ENCODE measurements at regions not wholly inside any gene's neighbourhood (a gene's known extent, or its start where the extent isn't known, plus 50 kb on each side); places are given as distances from the start of the nearest gene placed in this dataset.

DNA sequence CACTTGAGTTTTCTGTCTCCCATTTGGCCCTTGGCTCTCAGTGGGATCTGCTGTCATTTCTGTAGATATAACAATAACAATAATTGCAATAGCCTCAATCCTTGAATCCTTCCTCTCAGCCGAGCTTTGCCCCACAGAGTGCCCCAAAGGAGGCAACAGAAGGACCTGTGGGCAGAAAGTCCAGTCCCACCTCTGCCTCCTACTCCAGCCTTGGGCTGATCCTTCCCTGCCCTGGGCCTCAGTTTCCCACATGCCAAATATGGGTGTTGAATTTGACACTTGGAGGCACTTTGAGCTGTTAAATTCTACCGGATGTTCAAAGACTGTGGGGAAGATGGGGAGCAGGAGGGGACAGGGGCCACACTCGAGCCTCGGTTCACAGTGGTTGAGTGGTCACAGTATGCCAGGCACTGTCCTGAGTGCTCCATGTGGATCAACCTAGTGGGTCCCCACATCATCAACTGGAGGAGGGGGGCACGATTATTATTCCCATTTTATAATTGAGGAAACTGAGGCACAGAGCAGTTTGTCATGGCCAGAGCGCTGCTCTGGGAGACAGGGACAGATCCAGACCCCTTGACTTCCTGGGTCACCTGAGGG lies 307.1 kb downstream of the MATN1 start:
- Histone ChIP-seq H3K36me3 (ENCODE audit: control insufficient read depth in 2 of 2, extremely low read depth in 1 of 2, insufficient read depth in 2 of 2, low read length in 2 of 2) (no peaks in the 10 kb centered on the region), H3K27me3 (ENCODE audit: control insufficient read depth, extremely low read depth, insufficient read depth, low read length) (no peaks in the 10 kb centered on the region), H3K27ac (ENCODE audit: control insufficient read depth, insufficient read depth, low read length) (no peak overlapping the region), H3K9me3 (ENCODE audit: control insufficient read depth, low read depth, low read length) (no peaks in the 10 kb centered on the region), H2AFZ (ENCODE audit: control insufficient read depth, low read length) (no peak overlapping the region), H3K9ac (ENCODE audit: control insufficient read depth, extremely low read depth, insufficient read depth, low read length) (no peak overlapping the region), H3K4me1 (ENCODE audit: control insufficient read depth, extremely low read depth, insufficient read depth, low read length) (peaks cover 24% of the 10 kb centered on the region), H3K4me2 (ENCODE audit: control insufficient read depth, extremely low read depth, insufficient read depth, low read depth, low read length) (no peak overlapping the region), H3K4me3 (ENCODE audit: control insufficient read depth in 2 of 3, extremely low read depth in 1 of 3, insufficient read depth in 2 of 3, low read depth in 1 of 3, low read length in 3 of 3) (no peak overlapping the region), H3K9me1 (ENCODE audit: control insufficient read depth, extremely low read depth, insufficient read depth, low read length) (no peaks in the 10 kb centered on the region), H3K79me2 (ENCODE audit: control insufficient read depth, insufficient read depth, low read length) (no peaks in the 10 kb centered on the region), H4K20me1 (ENCODE audit: control insufficient read depth, extremely low read depth, insufficient read depth, low read length) (no peaks in the 10 kb centered on the region)
- dilution Hi-C loops (cut with MboI; ENCODE audit: extremely low pct_ligation_motif_present, low sequenced_read_pairs), result no loop called here
- DNase-seq (ENCODE audit: low read depth, low spot score), result no peak
- FAIRE-seq, result no peak
- no peak for TF ChIP-seq EZH2 (IDR thresholded peaks at IDR 0.05; ENCODE audit: low read length)
- TF ChIP-seq, protein P1, sequence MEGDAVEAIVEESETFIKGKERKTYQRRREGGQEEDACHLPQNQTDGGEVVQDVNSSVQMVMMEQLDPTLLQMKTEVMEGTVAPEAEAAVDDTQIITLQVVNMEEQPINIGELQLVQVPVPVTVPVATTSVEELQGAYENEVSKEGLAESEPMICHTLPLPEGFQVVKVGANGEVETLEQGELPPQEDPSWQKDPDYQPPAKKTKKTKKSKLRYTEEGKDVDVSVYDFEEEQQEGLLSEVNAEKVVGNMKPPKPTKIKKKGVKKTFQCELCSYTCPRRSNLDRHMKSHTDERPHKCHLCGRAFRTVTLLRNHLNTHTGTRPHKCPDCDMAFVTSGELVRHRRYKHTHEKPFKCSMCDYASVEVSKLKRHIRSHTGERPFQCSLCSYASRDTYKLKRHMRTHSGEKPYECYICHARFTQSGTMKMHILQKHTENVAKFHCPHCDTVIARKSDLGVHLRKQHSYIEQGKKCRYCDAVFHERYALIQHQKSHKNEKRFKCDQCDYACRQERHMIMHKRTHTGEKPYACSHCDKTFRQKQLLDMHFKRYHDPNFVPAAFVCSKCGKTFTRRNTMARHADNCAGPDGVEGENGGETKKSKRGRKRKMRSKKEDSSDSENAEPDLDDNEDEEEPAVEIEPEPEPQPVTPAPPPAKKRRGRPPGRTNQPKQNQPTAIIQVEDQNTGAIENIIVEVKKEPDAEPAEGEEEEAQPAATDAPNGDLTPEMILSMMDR (optimal IDR thresholded peaks at IDR 0.05 in 1 of 3, IDR thresholded peaks at IDR 0.05 in 1 of 3, conservative IDR thresholded peaks at IDR 0.05 in 1 of 3; ENCODE audit: extremely low read depth in 1 of 3, insufficient read depth in 2 of 3, low read length in 3 of 3), result no peak

DNA sequence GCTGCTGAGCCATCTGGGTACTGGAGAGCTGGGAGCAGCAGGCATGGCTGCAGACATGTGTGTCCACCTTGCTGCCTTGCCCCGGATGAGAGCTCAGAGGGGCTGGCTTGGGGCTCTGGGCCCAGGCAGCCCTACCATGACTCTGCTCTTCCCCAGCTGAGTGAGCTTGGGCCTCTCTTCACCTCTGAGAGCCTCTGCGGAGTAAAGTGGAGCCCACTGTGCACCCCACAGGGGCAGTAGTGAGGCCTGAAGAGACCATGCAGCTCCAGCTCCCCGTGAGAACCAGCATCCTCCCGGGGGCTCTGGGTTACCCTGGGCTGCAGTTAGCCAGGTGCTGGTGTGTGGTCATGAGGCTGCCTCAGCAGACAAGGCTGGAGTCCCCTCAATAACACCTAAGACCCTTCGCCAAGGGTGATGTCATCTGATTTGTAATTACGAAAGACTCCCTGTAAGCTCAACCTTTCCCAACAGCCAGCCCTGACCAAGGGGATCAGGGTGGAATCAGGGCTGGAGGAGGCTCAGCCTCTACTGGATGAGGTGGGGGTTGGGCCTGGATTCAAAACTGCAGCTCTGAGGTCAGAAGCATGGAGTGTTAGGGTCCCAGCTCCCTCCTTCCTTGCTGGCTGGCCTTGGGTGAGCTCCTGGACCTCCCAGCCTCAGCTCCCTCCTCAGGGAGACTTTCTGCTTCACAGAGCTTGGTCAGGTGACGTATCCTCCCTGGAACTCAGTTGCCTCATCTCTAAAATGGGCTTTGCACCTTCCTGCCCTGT lies 308.0 kb downstream of the MATN1 start:
- H3K27me3 ChIP-seq (ENCODE audit: control insufficient read depth, extremely low read depth, insufficient read depth, low read length), result no peaks in the 10 kb centered on the region
- H3K36me3 ChIP-seq (ENCODE audit: control insufficient read depth in 2 of 2, extremely low read depth in 1 of 2, insufficient read depth in 2 of 2, low read length in 2 of 2), result no peaks in the 10 kb centered on the region
- no peaks in the 10 kb centered on the region for H4K20me1 ChIP-seq (ENCODE audit: control insufficient read depth, extremely low read depth, insufficient read depth, low read length)
- no peaks in the 10 kb centered on the region for H3K9me1 ChIP-seq (ENCODE audit: control insufficient read depth, extremely low read depth, insufficient read depth, low read length)
- no peak overlapping the region for H2AFZ ChIP-seq (ENCODE audit: control insufficient read depth, low read length)
- no peak overlapping the region for H3K4me2 ChIP-seq (ENCODE audit: control insufficient read depth, extremely low read depth, insufficient read depth, low read depth, low read length)
- no peak for DNase-seq (ENCODE audit: low read depth, low spot score)
- H3K79me2 ChIP-seq (ENCODE audit: control insufficient read depth, insufficient read depth, low read length), result no peaks in the 10 kb centered on the region
- no peak for FAIRE-seq
- no peak overlapping the region for H3K9ac ChIP-seq (ENCODE audit: control insufficient read depth, extremely low read depth, insufficient read depth, low read length)
- H3K9me3 ChIP-seq (ENCODE audit: control insufficient read depth, low read depth, low read length), result no peaks in the 10 kb centered on the region
- dilution Hi-C loops (cut with MboI; ENCODE audit: extremely low pct_ligation_motif_present, low sequenced_read_pairs), result no loop called here
- no peak overlapping the region for H3K4me3 ChIP-seq (ENCODE audit: control insufficient read depth in 2 of 3, extremely low read depth in 1 of 3, insufficient read depth in 2 of 3, low read depth in 1 of 3, low read length in 3 of 3)
- no peak for TF ChIP-seq EZH2 (IDR thresholded peaks at IDR 0.05; ENCODE audit: low read length)
- TF ChIP-seq, protein P1 (optimal IDR thresholded peaks at IDR 0.05 in 1 of 3, IDR thresholded peaks at IDR 0.05 in 1 of 3, conservative IDR thresholded peaks at IDR 0.05 in 1 of 3; ENCODE audit: extremely low read depth in 1 of 3, insufficient read depth in 2 of 3, low read length in 3 of 3), result no peak
- H3K4me1 ChIP-seq (ENCODE audit: control insufficient read depth, extremely low read depth, insufficient read depth, low read length), result peaks cover 16% of the 10 kb centered on the region
- H3K27ac ChIP-seq (ENCODE audit: control insufficient read depth, insufficient read depth, low read length), result no peak overlapping the region

Data from keratinocyte (primary cell).